ENCODE measurements at regions not wholly inside any gene's neighbourhood (a gene's known extent, or its start where the extent isn't known, plus 50 kb on each side); places are given as distances from the start of the nearest gene placed in this dataset.

DNA sequence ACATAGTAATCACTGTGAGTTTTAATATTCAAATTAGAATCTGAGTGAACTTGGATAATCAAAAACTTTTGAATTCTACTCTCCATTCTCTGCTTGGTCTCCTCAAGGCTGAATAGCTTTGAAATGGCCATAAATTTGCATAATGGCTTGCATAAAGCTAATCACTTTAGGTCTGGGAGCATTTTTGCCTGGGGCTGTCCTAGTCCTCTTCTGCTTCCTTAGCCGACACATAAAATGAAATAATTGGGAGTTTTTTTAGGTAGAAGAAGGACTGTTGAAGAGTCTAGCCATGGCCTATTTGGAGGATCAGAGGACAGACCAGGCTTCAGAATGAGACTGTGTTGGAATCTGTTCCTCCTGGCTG lies 91.4 kb upstream of the EEF2KMT start:
- no peak for DNase-seq (ENCODE audit: low spot score)
- Mint-ChIP-seq H3K27ac (ENCODE audit: unreplicated experiment) (no peak overlapping the region), H3K4me3 (ENCODE audit: unreplicated experiment) (no peak overlapping the region), H3K9me3 (ENCODE audit: low read depth) (peaks cover 14% of the 10 kb centered on the region), H3K36me3 (ENCODE audit: low read depth) (no peaks in the 10 kb centered on the region), H3K27me3 (ENCODE audit: low read depth) (no peaks in the 10 kb centered on the region), H3K4me1 (ENCODE audit: low read depth) (no peaks in the 10 kb centered on the region)
- TF ChIP-seq, protein P1, sequence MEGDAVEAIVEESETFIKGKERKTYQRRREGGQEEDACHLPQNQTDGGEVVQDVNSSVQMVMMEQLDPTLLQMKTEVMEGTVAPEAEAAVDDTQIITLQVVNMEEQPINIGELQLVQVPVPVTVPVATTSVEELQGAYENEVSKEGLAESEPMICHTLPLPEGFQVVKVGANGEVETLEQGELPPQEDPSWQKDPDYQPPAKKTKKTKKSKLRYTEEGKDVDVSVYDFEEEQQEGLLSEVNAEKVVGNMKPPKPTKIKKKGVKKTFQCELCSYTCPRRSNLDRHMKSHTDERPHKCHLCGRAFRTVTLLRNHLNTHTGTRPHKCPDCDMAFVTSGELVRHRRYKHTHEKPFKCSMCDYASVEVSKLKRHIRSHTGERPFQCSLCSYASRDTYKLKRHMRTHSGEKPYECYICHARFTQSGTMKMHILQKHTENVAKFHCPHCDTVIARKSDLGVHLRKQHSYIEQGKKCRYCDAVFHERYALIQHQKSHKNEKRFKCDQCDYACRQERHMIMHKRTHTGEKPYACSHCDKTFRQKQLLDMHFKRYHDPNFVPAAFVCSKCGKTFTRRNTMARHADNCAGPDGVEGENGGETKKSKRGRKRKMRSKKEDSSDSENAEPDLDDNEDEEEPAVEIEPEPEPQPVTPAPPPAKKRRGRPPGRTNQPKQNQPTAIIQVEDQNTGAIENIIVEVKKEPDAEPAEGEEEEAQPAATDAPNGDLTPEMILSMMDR (IDR thresholded peaks at IDR 0.05) = no peak

DNA sequence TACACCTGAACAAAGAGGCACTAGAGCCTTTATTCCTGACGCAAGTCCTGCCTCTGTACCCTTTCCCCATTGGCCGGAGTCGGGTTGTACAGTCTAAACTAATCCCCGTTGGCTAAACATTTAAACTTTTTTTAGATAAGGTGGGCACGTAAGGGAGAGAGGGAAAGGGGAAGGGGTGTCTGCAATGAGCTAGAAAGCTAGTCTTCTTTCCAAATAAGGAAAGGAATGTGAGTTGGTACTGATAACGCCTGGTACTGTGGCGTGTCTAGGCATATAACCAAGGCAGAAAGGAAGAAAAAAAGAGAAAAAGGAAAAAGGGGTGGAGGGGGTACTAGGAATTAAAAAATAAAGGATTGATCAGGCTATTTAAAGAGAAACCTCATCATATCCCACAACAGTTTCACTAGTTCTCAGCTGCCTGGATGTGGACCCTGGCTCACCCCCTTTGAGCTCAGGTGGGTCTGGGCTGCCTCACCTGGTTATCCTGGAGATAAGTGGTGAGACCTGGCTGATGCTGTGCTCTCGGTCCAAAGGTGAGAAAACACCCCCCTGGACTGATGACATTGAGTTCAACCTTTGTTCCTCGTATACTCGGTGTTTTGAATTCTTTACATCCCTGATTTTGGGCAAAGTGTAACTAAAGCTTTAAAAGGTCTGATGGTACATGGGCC lies 90.9 kb upstream of the EEF2KMT start:
- H3K4me3 Mint-ChIP-seq (ENCODE audit: unreplicated experiment) = no peak overlapping the region
- no peaks in the 10 kb centered on the region for H3K4me1 Mint-ChIP-seq (ENCODE audit: low read depth)
- peaks cover 15% of the 10 kb centered on the region for H3K9me3 Mint-ChIP-seq (ENCODE audit: low read depth)
- TF ChIP-seq, protein P1 (IDR thresholded peaks at IDR 0.05) = no peak
- no peak for DNase-seq (ENCODE audit: low spot score)
- no peak overlapping the region for H3K27ac Mint-ChIP-seq (ENCODE audit: unreplicated experiment)
- H3K36me3 Mint-ChIP-seq (ENCODE audit: low read depth) = no peaks in the 10 kb centered on the region
- H3K27me3 Mint-ChIP-seq (ENCODE audit: low read depth) = no peaks in the 10 kb centered on the region

GRCh38 chr16:5187402-5187952 lies 89.9 kb upstream of the EEF2KMT start:
- H3K4me3 Mint-ChIP-seq (ENCODE audit: unreplicated experiment) = no peak overlapping the region
- DNase-seq (ENCODE audit: low spot score) = no peak
- no peaks in the 10 kb centered on the region for H3K27me3 Mint-ChIP-seq (ENCODE audit: low read depth)
- peaks cover 19% of the 10 kb centered on the region for H3K9me3 Mint-ChIP-seq (ENCODE audit: low read depth)
- no peak overlapping the region for H3K27ac Mint-ChIP-seq (ENCODE audit: unreplicated experiment)
- no peaks in the 10 kb centered on the region for H3K4me1 Mint-ChIP-seq (ENCODE audit: low read depth)
- TF ChIP-seq, protein P1 (IDR thresholded peaks at IDR 0.05) = no peak
- no peaks in the 10 kb centered on the region for H3K36me3 Mint-ChIP-seq (ENCODE audit: low read depth)

DNA sequence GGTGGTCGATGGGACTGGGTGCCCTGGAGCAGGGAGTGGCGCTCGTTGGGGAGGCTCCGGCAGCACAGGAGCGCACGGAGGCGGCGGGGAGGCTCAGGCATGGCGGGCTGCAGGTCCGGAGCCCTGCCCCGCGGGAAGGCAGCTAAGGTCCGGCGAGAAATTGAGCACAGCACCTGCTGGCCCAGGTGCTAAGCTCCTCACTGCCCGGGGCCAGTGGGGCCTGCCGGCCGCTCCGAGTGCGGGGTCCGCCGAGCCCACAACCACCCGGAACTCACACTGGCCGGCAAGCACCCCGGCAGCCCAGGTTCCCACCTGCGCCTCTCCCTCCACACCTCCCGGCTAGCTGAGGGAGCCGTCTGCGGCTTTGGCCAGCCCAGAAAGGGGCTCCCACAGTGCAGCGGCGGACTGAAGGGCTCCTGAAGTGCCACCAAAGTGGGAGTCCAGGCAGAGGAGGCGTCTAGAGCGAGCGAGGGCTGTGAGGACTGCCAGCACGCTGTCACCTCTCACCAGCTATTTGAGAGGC lies 88.8 kb upstream of the EEF2KMT start:
- Mint-ChIP-seq H3K27ac (ENCODE audit: unreplicated experiment) (no peak overlapping the region), H3K9me3 (ENCODE audit: low read depth) (peaks cover 17% of the 10 kb centered on the region), H3K4me3 (ENCODE audit: unreplicated experiment) (no peak overlapping the region), H3K4me1 (ENCODE audit: low read depth) (no peaks in the 10 kb centered on the region), H3K27me3 (ENCODE audit: low read depth) (no peaks in the 10 kb centered on the region), H3K36me3 (ENCODE audit: low read depth) (no peaks in the 10 kb centered on the region)
- TF ChIP-seq, protein P1 (IDR thresholded peaks at IDR 0.05) = no peak
- no peak for DNase-seq (ENCODE audit: low spot score)

DNA sequence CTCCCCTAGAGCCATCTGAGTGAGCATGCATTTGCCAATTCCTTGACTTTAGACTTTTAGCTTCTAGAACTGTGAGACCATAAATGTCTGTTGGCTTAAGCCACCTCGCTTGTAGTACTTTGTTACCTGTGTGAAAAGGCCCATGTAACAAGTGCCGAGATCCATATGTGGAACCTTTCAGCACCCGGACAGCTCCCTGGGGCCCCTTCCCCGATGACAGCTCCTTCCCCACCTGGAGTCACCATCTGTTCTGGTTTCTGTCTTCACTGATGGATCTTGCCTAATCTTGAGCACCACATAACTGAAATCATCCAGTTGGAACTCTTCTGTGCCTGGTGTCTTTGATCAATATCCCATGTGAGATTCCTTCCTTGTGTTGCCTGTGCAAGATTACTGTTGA lies 78.9 kb upstream of the EEF2KMT start:
- Mint-ChIP-seq H3K27ac (ENCODE audit: unreplicated experiment) (no peak overlapping the region), H3K9me3 (ENCODE audit: low read depth) (peaks cover 50% of the 10 kb centered on the region), H3K27me3 (ENCODE audit: low read depth) (no peaks in the 10 kb centered on the region), H3K4me1 (ENCODE audit: low read depth) (no peaks in the 10 kb centered on the region), H3K36me3 (ENCODE audit: low read depth) (no peaks in the 10 kb centered on the region), H3K4me3 (ENCODE audit: unreplicated experiment) (no peak overlapping the region)
- DNase-seq (ENCODE audit: low spot score) = no peak
- TF ChIP-seq, protein P1 (IDR thresholded peaks at IDR 0.05) = no peak

Measured in chondrocyte (in vitro differentiated cells).